ENCODE measurements at regions not wholly inside any gene's neighbourhood (a gene's known extent, or its start where the extent isn't known, plus 50 kb on each side); places are given as distances from the start of the nearest gene placed in this dataset.

DNA sequence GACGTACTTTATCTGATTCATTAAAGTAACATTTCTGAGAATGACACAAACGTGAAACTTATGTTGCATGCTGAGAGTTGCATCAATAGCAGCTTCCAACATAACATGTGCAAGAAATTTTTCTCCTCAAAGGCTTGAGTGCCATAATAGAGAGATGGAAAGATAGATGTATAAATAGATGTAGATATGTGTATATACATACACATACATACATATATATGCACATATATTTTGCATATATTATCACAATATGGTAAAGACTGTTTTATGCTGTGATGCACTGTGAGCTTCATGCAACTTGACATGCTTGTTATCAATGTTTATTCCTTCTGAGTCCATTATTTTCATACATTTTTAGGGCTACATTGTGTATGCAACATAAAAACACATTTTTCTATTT lies 270.6 kb upstream of the GALNTL6 start:
- Histone ChIP-seq H2BK15ac (ENCODE audit: low read length) (no peak overlapping the region), H4K5ac (ENCODE audit: insufficient read length, low read depth, low read length) (no peak overlapping the region), H3K27me3 (replicated peaks in 1 of 4; ENCODE audit: control insufficient read depth in 3 of 4, extremely low read depth in 1 of 4, insufficient read depth in 3 of 4, low read length in 3 of 4) (no peaks in the 10 kb centered on the region), H3K9me3 (ENCODE audit: insufficient read depth in 2 of 2, low read depth in 1 of 2, low read length in 1 of 2) (no peaks in the 10 kb centered on the region), H3K23me2 (ENCODE audit: low read depth, low read length) (peaks cover 2% of the 10 kb centered on the region; the same call in 1 of the 2 replicates), H2AK5ac (ENCODE audit: low read depth, low read length) (no peak overlapping the region), H2AFZ (ENCODE audit: low read length) (no peak overlapping the region), H2BK20ac (ENCODE audit: low read length) (no peak overlapping the region), H4K8ac (ENCODE audit: extremely low read depth, insufficient read depth, low read length) (no peak overlapping the region), H3K9ac (replicated peaks in 1 of 4; ENCODE audit: extremely low read depth in 1 of 4, low read depth in 3 of 4, low read length in 3 of 4) (no peak overlapping the region), H2BK12ac (ENCODE audit: low read depth, low read length) (no peak overlapping the region), H3K14ac (ENCODE audit: insufficient read length) (no peak overlapping the region), H2BK120ac (replicated peaks; ENCODE audit: low read depth, low read length) (no peak overlapping the region), H4K91ac (replicated peaks; ENCODE audit: insufficient read length, low read length) (no peak overlapping the region), H2BK5ac (ENCODE audit: low read depth, low read length) (no peak overlapping the region), H4K20me1 (replicated peaks in 1 of 2; ENCODE audit: control insufficient read depth in 1 of 2, insufficient read depth in 2 of 2, low read length in 2 of 2) (peaks cover 0 to 2% of the 10 kb centered on the region in 2 experiments), H3K4me1 (replicated peaks in 1 of 4; ENCODE audit: control insufficient read depth in 3 of 4, insufficient read depth in 4 of 4, low read length in 3 of 4) (no peaks in the 10 kb centered on the region), H3K4me2 (ENCODE audit: insufficient read depth in 1 of 2, low read depth in 2 of 2, low read length in 2 of 2) (no peak overlapping the region), H3K4ac (replicated peaks; ENCODE audit: insufficient read length, low read depth, low read length) (no peak overlapping the region), H3K23ac (ENCODE audit: insufficient read length) (no peak overlapping the region), H3K79me1 (ENCODE audit: low read depth, low read length) (no peaks in the 10 kb centered on the region), H3K36me3 (ENCODE audit: control insufficient read depth in 2 of 4, insufficient read depth in 4 of 4, low read length in 3 of 4) (no peaks in the 10 kb centered on the region), H3K18ac (ENCODE audit: extremely low read depth, low read length) (no peak overlapping the region), H3K56ac (replicated peaks; ENCODE audit: insufficient read length, low read depth, low read length) (no peak overlapping the region), H3K27ac (ENCODE audit: low read depth, low read length) (no peak overlapping the region), H3K79me2 (ENCODE audit: control insufficient read depth in 1 of 2, insufficient read depth in 2 of 2, low read length in 2 of 2) (no peaks in the 10 kb centered on the region), H3K4me3 (ENCODE audit: extremely low read depth in 1 of 4, insufficient read depth in 2 of 4, low read depth in 3 of 4, low read length in 4 of 4) (no peak overlapping the region)
- no peak for TF ChIP-seq TCF12 (IDR thresholded peaks at IDR 0.05; ENCODE audit: low read depth, low read length)
- TF ChIP-seq MAFK (IDR thresholded peaks at IDR 0.05; ENCODE audit: low read depth, low read length), result no peak
- no peak for TF ChIP-seq CTBP2 (IDR thresholded peaks at IDR 0.05; ENCODE audit: borderline replicate concordance, insufficient read depth, insufficient read length, low read length)
- TF ChIP-seq CBX5 (IDR thresholded peaks at IDR 0.05; ENCODE audit: low read depth, low read length), result no peak
- TF ChIP-seq, protein P1, sequence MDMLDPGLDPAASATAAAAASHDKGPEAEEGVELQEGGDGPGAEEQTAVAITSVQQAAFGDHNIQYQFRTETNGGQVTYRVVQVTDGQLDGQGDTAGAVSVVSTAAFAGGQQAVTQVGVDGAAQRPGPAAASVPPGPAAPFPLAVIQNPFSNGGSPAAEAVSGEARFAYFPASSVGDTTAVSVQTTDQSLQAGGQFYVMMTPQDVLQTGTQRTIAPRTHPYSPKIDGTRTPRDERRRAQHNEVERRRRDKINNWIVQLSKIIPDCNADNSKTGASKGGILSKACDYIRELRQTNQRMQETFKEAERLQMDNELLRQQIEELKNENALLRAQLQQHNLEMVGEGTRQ (IDR thresholded peaks at IDR 0.05; ENCODE audit: low read length), result no peak
- TF ChIP-seq TEAD4 (IDR thresholded peaks at IDR 0.05; ENCODE audit: low read depth, low read length), result no peak
- ChIA-PET POLR2A (ENCODE audit: partially characterized antibody) (no interaction called here), CTCF (ENCODE audit: partially characterized antibody) (no interaction called here)
- no peak for DNase-seq (ENCODE audit: low read depth in 1 of 2, low spot score in 2 of 2)
- FAIRE-seq, result no peak
- WGBS, 2 experiments (ENCODE audit: extremely low coverage in 1 of 2, insufficient coverage in 1 of 2, insufficient read length in 1 of 2, insufficient replicate concordance in 2 of 2, low coverage in 1 of 2, low lambda C conversion rate in 2 of 2, missing lambda C conversion rate in 1 of 2), result 96% methylated on average over 2 of the region's 2 CpGs; no CpG with 5 or more reads in 1 of the 2 experiments
